ENCODE measurements at regions not wholly inside any gene's neighbourhood (a gene's known extent, or its start where the extent isn't known, plus 50 kb on each side); places are given as distances from the start of the nearest gene placed in this dataset.

GRCh38 chr2:3125001-3125760 lies 252.4 kb downstream of the EIPR1 start:
- H3K9ac ChIP-seq (ENCODE audit: low read depth in 2 of 2, low read length in 2 of 2), result no peak overlapping the region
- no peak for DNase-seq
- H3K27ac ChIP-seq, result no peak overlapping the region
- H3K27me3 ChIP-seq, result no peaks in the 10 kb centered on the region
- no peaks in the 10 kb centered on the region for H3K9me3 ChIP-seq
- intact Hi-C loops (cut with DNase I), result no loop called here
- no peaks in the 10 kb centered on the region for H3K4me1 ChIP-seq
- H3K36me3 ChIP-seq, result no peaks in the 10 kb centered on the region
- H3K4me3 ChIP-seq, result no peak overlapping the region
- TF ChIP-seq CTCF (IDR thresholded peaks at IDR 0.05), result no peak

DNA sequence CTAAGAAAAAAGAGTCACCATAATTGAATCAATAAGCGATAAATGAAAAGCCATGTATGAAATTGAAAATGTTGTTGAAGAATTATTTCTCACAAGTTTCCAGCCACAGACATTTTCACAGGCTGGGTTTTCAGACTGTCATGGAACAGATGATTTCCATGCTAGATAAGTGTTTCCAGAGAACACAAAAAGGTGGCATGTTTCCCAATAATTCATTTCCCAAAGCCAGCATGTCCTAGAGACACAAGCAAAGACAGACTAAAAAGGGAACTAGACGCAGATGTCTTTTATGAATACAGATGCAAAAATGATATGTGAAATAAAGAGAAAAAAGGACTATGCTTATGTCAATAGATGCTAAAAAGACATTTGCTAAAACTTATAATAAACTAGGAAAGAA lies 255.1 kb downstream of the EIPR1 start:
- intact Hi-C loops (cut with DNase I), result no loop called here
- TF ChIP-seq CTCF (IDR thresholded peaks at IDR 0.05), result no peak

GRCh38 chr2:3121601-3122000 lies 256.0 kb downstream of the EIPR1 start:
- intact Hi-C loops (cut with DNase I), result no loop called here
- no peaks in the 10 kb centered on the region for H3K9me3 ChIP-seq
- H3K4me3 ChIP-seq, result no peak overlapping the region
- H3K36me3 ChIP-seq, result no peaks in the 10 kb centered on the region
- H3K27ac ChIP-seq, result no peak overlapping the region
- H3K4me1 ChIP-seq, result no peaks in the 10 kb centered on the region
- no peak for DNase-seq
- H3K27me3 ChIP-seq, result no peaks in the 10 kb centered on the region
- TF ChIP-seq CTCF (IDR thresholded peaks at IDR 0.05), result no peak
- H3K9ac ChIP-seq (ENCODE audit: low read depth in 2 of 2, low read length in 2 of 2), result no peak overlapping the region

More for the DNA sequence above, 255.1 kb downstream of the EIPR1 start:
- Histone ChIP-seq H3K36me3 (no peaks in the 10 kb centered on the region), H3K9ac (ENCODE audit: low read depth in 2 of 2, low read length in 2 of 2) (no peak overlapping the region), H3K4me3 (no peak overlapping the region), H3K4me1 (no peaks in the 10 kb centered on the region), H3K27ac (no peak overlapping the region), H3K27me3 (no peaks in the 10 kb centered on the region), H3K9me3 (no peaks in the 10 kb centered on the region)
- no peak for DNase-seq

DNA sequence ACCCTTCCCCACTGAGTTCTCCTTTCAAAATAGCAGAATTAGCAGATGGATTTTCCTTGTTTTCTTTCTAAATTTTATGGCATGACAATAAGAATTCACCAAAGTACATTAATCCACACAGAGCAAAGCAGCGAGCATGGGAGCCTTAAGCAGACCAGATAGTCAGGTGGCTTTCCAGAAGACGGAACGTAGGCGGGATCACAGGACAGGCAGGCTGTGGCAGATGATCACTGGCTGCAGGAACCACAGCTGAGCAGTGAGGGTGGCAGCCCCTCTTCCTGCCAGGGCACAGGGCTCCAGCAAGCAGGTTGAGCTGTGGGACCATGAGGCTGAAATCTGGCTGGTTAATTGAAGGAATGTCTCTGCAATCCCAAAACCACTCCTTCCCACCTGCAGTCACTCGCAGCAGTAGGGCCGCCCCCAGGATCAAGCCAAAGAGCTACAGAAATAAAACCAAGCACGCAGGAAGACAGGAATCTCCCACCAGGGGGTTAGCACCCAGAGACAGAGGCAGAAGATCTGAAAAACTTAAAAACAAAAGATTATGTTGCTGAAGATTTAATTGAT lies 259.9 kb downstream of the EIPR1 start:
- no peak for TF ChIP-seq CTCF (IDR thresholded peaks at IDR 0.05)
- no peak overlapping the region for H3K4me3 ChIP-seq
- no peaks in the 10 kb centered on the region for H3K9me3 ChIP-seq
- H3K27me3 ChIP-seq, result no peaks in the 10 kb centered on the region
- H3K9ac ChIP-seq (ENCODE audit: low read depth in 2 of 2, low read length in 2 of 2), result no peak overlapping the region
- intact Hi-C loops (cut with DNase I), result no loop called here
- H3K36me3 ChIP-seq, result no peaks in the 10 kb centered on the region
- no peak for DNase-seq
- no peaks in the 10 kb centered on the region for H3K4me1 ChIP-seq
- H3K27ac ChIP-seq, result no peak overlapping the region

DNA sequence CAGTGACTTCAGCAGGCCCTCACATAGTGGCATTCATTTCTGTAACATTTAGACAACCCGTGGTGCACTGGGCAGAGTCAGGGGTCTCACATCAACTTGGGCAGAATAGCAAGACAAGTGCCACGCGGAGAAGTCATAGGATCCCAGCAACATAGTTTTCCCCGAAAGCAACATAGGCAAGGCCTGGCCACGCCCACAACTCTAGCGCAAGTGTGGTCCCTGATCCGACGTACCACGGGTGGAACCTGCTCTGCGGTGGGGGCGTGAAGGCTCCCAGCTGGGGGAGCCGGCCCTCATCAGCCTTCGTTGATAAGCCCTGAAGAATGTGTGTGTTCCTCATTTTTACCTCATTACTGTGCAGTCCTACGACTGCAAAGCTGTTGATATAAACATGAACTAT lies 261.2 kb downstream of the EIPR1 start:
- Histone ChIP-seq H3K4me3 (no peak overlapping the region), H3K9me3 (no peaks in the 10 kb centered on the region), H3K4me1 (no peaks in the 10 kb centered on the region), H3K9ac (ENCODE audit: low read depth in 2 of 2, low read length in 2 of 2) (no peak overlapping the region), H3K27me3 (no peaks in the 10 kb centered on the region), H3K27ac (no peak overlapping the region), H3K36me3 (no peaks in the 10 kb centered on the region)
- intact Hi-C loops (cut with DNase I), result no loop called here
- TF ChIP-seq CTCF (IDR thresholded peaks at IDR 0.05), result no peak
- no peak for DNase-seq

Measured in colonic mucosa (tissue), 4 donors.